ENCODE measurements at regions not wholly inside any gene's neighbourhood (a gene's known extent, or its start where the extent isn't known, plus 50 kb on each side); places are given as distances from the start of the nearest gene placed in this dataset.

- no peak for DNase-seq
- H3K9me2 ChIP-seq (ENCODE audit: insufficient read depth) = no peaks in the 10 kb centered on the region
- intact Hi-C loops (cut with micrococcal nuclease; ENCODE audit: unreplicated experiment) = no loop called here
- no TSS peak for BruUV-seq (replicated peaks)
- no peak overlapping the region for H3K4me3 ChIP-seq
- POLR2A ChIA-PET (ENCODE audit: unreplicated experiment) = no interaction called here
- H3F3A ChIP-seq (ENCODE audit: insufficient read depth, low read depth) = no peaks in the 10 kb centered on the region
- H2AFZ ChIP-seq = no peak overlapping the region
- H3K4me1 ChIP-seq (replicated peaks; ENCODE audit: insufficient read depth) = no peaks in the 10 kb centered on the region
- CTCF ChIA-PET = no interaction called here
- no peaks in the 10 kb centered on the region for H3K27me3 ChIP-seq (ENCODE audit: insufficient read depth, low read depth)
- H3K9me3 ChIP-seq (ENCODE audit: insufficient read depth, low read depth) = no peaks in the 10 kb centered on the region
- no peaks in the 10 kb centered on the region for H4K20me1 ChIP-seq (ENCODE audit: insufficient read depth)
- H3K36me3 ChIP-seq (ENCODE audit: low read depth) = no peaks in the 10 kb centered on the region
- H3K27ac ChIP-seq = no peak overlapping the region
- H3K4me2 ChIP-seq = no peak overlapping the region
- no peak for TF ChIP-seq EZH2 (IDR thresholded peaks at IDR 0.05; ENCODE audit: low read depth)
- TF ChIP-seq, protein P1, sequence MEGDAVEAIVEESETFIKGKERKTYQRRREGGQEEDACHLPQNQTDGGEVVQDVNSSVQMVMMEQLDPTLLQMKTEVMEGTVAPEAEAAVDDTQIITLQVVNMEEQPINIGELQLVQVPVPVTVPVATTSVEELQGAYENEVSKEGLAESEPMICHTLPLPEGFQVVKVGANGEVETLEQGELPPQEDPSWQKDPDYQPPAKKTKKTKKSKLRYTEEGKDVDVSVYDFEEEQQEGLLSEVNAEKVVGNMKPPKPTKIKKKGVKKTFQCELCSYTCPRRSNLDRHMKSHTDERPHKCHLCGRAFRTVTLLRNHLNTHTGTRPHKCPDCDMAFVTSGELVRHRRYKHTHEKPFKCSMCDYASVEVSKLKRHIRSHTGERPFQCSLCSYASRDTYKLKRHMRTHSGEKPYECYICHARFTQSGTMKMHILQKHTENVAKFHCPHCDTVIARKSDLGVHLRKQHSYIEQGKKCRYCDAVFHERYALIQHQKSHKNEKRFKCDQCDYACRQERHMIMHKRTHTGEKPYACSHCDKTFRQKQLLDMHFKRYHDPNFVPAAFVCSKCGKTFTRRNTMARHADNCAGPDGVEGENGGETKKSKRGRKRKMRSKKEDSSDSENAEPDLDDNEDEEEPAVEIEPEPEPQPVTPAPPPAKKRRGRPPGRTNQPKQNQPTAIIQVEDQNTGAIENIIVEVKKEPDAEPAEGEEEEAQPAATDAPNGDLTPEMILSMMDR (conservative IDR thresholded peaks at IDR 0.05) = no peak
- no peaks in the 10 kb centered on the region for H3K79me2 ChIP-seq (ENCODE audit: low read depth)
These were observed 57.0 kb upstream of the EGLN3 start for GRCh38 chr14:34007902-34008301.

DNA sequence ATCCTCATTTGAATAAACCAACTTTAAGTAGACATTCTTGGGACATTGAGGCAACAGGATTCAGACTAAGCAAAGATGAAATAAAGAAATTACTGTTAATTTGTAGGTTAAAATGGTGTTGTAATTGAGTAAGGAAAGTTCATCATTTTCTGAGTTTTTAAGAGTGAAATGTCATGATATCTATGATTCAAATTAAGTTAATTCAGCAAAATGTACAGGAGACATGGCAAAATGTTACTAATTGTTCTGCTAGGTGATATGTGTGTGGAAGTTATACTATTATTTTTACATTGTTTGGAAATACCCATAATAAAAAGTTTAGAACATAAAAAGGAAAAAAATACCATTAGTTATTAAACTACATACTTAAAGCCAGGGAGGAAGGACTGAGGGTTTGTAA is 55.0 kb upstream of the EGLN3 start:
- Histone ChIP-seq H3K9me3 (ENCODE audit: insufficient read depth, low read depth) (no peaks in the 10 kb centered on the region), H3K4me1 (replicated peaks; ENCODE audit: insufficient read depth) (no peaks in the 10 kb centered on the region), H3K4me3 (no peak overlapping the region), H3K9me2 (ENCODE audit: insufficient read depth) (no peaks in the 10 kb centered on the region), H3K79me2 (ENCODE audit: low read depth) (no peaks in the 10 kb centered on the region), H3K27me3 (ENCODE audit: insufficient read depth, low read depth) (no peaks in the 10 kb centered on the region), H3F3A (ENCODE audit: insufficient read depth, low read depth) (no peaks in the 10 kb centered on the region), H3K4me2 (no peak overlapping the region), H4K20me1 (ENCODE audit: insufficient read depth) (no peaks in the 10 kb centered on the region), H2AFZ (no peak overlapping the region), H3K36me3 (ENCODE audit: low read depth) (no peaks in the 10 kb centered on the region), H3K27ac (no peak overlapping the region)
- intact Hi-C loops (cut with micrococcal nuclease; ENCODE audit: unreplicated experiment) = no loop called here
- CTCF ChIA-PET = no interaction called here
- TF ChIP-seq, protein P1 (conservative IDR thresholded peaks at IDR 0.05) = no peak
- TF ChIP-seq EZH2 (IDR thresholded peaks at IDR 0.05; ENCODE audit: low read depth) = no peak
- POLR2A ChIA-PET (ENCODE audit: unreplicated experiment) = no interaction called here
- no peak for DNase-seq
- BruUV-seq (replicated peaks) = no TSS peak

DNA sequence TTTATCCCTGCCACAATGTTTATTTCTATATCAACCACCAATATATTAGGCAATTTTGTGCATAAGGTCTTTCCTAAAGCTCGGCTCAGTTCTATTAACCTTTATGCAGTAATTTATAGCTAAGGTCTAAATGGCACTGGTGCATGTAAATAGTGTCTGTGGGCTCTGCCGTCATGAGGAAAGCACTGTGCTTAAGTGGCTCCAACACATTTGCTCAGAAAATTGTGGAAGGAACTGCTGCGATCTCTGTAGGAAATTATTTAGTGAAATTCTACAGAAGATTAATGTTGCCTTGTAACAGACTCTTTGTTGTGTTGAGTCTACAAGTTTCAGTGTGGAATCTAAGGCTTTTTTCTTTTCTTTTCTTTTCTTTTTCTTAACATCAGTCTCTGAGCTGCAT is 54.0 kb upstream of the EGLN3 start:
- TF ChIP-seq EZH2 (IDR thresholded peaks at IDR 0.05; ENCODE audit: low read depth) = no peak
- TF ChIP-seq, protein P1 (conservative IDR thresholded peaks at IDR 0.05) = no peak
- no peak overlapping the region for H3K27ac ChIP-seq
- DNase-seq = no peak
- no peak overlapping the region for H3K4me2 ChIP-seq
- no peaks in the 10 kb centered on the region for H3K4me1 ChIP-seq (replicated peaks; ENCODE audit: insufficient read depth)
- H3K79me2 ChIP-seq (ENCODE audit: low read depth) = no peaks in the 10 kb centered on the region
- no peaks in the 10 kb centered on the region for H3K36me3 ChIP-seq (ENCODE audit: low read depth)
- H3K9me3 ChIP-seq (ENCODE audit: insufficient read depth, low read depth) = no peaks in the 10 kb centered on the region
- no peak overlapping the region for H3K4me3 ChIP-seq
- H3K9me2 ChIP-seq (ENCODE audit: insufficient read depth) = no peaks in the 10 kb centered on the region
- ChIA-PET CTCF (no interaction called here), POLR2A (ENCODE audit: unreplicated experiment) (no interaction called here)
- H3F3A ChIP-seq (ENCODE audit: insufficient read depth, low read depth) = no peaks in the 10 kb centered on the region
- intact Hi-C loops (cut with micrococcal nuclease; ENCODE audit: unreplicated experiment) = no loop called here
- no TSS peak for BruUV-seq (replicated peaks)
- no peak overlapping the region for H2AFZ ChIP-seq
- no peaks in the 10 kb centered on the region for H4K20me1 ChIP-seq (ENCODE audit: insufficient read depth)
- H3K27me3 ChIP-seq (ENCODE audit: insufficient read depth, low read depth) = no peaks in the 10 kb centered on the region
